ENCODE measurements at regions not wholly inside any gene's neighbourhood (a gene's known extent, or its start where the extent isn't known, plus 50 kb on each side); places are given as distances from the start of the nearest gene placed in this dataset.

- TF ChIP-seq CTCF (IDR thresholded peaks at IDR 0.05) (no peak), POLR2A (IDR thresholded peaks at IDR 0.05) (no peak)
These were observed 84.6 kb upstream of the LIFR start for GRCh38 chr5:38641003-38641402.
